Tibial artery (tissue), 4 donors: ENCODE measurements at regions not wholly inside any gene's neighbourhood (a gene's known extent, or its start where the extent isn't known, plus 50 kb on each side); places are given as distances from the start of the nearest gene placed in this dataset.
"Not testable (repeated sequence)": the region's sequence is repeated elsewhere in the genome, so short reads cannot be mapped to it uniquely, and the experiment has no call there.

ENCODE experiments used
- DNase-seq, 2 donors: peaks; one replicate each; pipeline ENCODE4 v3.0.0-alpha.2; 2019
- H3K27ac ChIP-seq, 2 donors: fragments of 200-600 bp; sonication (generic) in 1 of 2; 1 replicate in 1 of 2; 2 replicates in 1 of 2; pipeline ENCODE4 v1.5.1; 2018 to 2019; ENCODE audit warnings: mild to moderate bottlenecking in 1 of 2
- H3K27me3 ChIP-seq, 2 donors: fragments of 200-600 bp; sonication (generic) in 1 of 2; one replicate each; pipeline versions ENCODE4 v1.5.1 to v1.6.0; 2016 to 2019
- H3K36me3 ChIP-seq, 3 donors: fragments of 200-600 bp; sonication (generic) in 2 of 3; one replicate each; pipeline ENCODE4 v1.5.1; 2016 to 2019; ENCODE audit warnings: mild to moderate bottlenecking in 2 of 3
- H3K4me1 ChIP-seq, 4 donors: fragments of 200-600 bp; sonication (generic) in 2 of 4; 1 replicate in 3 of 4; 2 replicates in 1 of 4; pipeline ENCODE4 v1.5.1; 2016 to 2019
- H3K4me3 ChIP-seq, 2 donors: fragments of 200-600 bp; sonication (generic) in 1 of 2; 1 replicate in 1 of 2; 2 replicates in 1 of 2; pipeline ENCODE4 v1.5.1; 2018 to 2019; ENCODE audit warnings: mild to moderate bottlenecking in 2 of 2
- H3K9me3 ChIP-seq, 3 donors: fragments of 200-600 bp; sonication (generic) in 1 of 3; one replicate each; pipeline ENCODE4 v1.5.1; 2016 to 2019
- CTCF ChIP-seq, 2 experiments: fragments of 200-600 bp in 1 of 2; fragments of 450-650 bp in 1 of 2; IDR thresholded peaks; one replicate each; pipeline ENCODE4 v1.5.1; 2017 to 2019; ENCODE audit warnings: antibody characterized with exemption in 2 of 2, mild to moderate bottlenecking in 1 of 2, moderate library complexity in 1 of 2
- intact Hi-C: fragments of 100-400 bp; cut with DNase I; formaldehyde crosslinking; loops from one replicate; pipeline ENCODE4 v1.15.0; 2023; ENCODE audit warnings: low total_unique reads

GRCh38 chr18:34330308-34330707 is 105.6 kb upstream of the NOL4 start:
- H3K9me3 ChIP-seq: no peaks in the 10 kb centered on the region
- intact Hi-C loops: no loop called here
- H3K27ac ChIP-seq: no peak overlapping the region
- H3K27me3 ChIP-seq: no peaks in the 10 kb centered on the region
- no peak overlapping the region for H3K4me3 ChIP-seq
- TF ChIP-seq CTCF (IDR thresholded peaks at IDR 0.05): no peak
- no peaks in the 10 kb centered on the region for H3K4me1 ChIP-seq
- H3K36me3 ChIP-seq: no peaks in the 10 kb centered on the region
- no peak for DNase-seq

- H3K4me3 ChIP-seq, H3K36me3 ChIP-seq, H3K9me3 ChIP-seq, intact Hi-C loops, DNase-seq, H3K27ac ChIP-seq, H3K4me1 ChIP-seq, H3K27me3 ChIP-seq: not testable (repeated sequence)
Measured at GRCh38 chr18:34330907-34331306, 106.2 kb upstream of the NOL4 start.

- H3K4me3 ChIP-seq, H3K4me1 ChIP-seq, DNase-seq, H3K9me3 ChIP-seq, H3K36me3 ChIP-seq, H3K27ac ChIP-seq, intact Hi-C loops, H3K27me3 ChIP-seq: not testable (repeated sequence)
Measured at GRCh38 chr18:34331343-34331742, 106.6 kb upstream of the NOL4 start.

- H3K27ac ChIP-seq: no peak overlapping the region
- no peaks in the 10 kb centered on the region for H3K9me3 ChIP-seq
- H3K27me3 ChIP-seq: no peaks in the 10 kb centered on the region
- TF ChIP-seq CTCF (IDR thresholded peaks at IDR 0.05): no peak
- intact Hi-C loops: no loop called here
- H3K4me1 ChIP-seq: no peaks in the 10 kb centered on the region
- H3K4me3 ChIP-seq: no peak overlapping the region
- H3K36me3 ChIP-seq: no peaks in the 10 kb centered on the region
- no peak for DNase-seq
Measured at GRCh38 chr18:34339155-34339554, 114.4 kb upstream of the NOL4 start.

- Histone ChIP-seq H3K4me1 (no peaks in the 10 kb centered on the region), H3K4me3 (no peak overlapping the region), H3K27ac (no peak overlapping the region), H3K9me3 (no peaks in the 10 kb centered on the region), H3K36me3 (no peaks in the 10 kb centered on the region), H3K27me3 (no peaks in the 10 kb centered on the region)
- DNase-seq: no peak
- TF ChIP-seq CTCF (IDR thresholded peaks at IDR 0.05): no peak
- intact Hi-C loops: no loop called here
Measured at GRCh38 chr18:34342960-34343359, 118.2 kb upstream of the NOL4 start.

GRCh38 chr18:34345738-34346137 is 121.0 kb upstream of the NOL4 start:
- H3K4me3 ChIP-seq: no peak overlapping the region
- H3K27me3 ChIP-seq: no peaks in the 10 kb centered on the region
- H3K9me3 ChIP-seq: no peaks in the 10 kb centered on the region
- DNase-seq: no peak
- H3K4me1 ChIP-seq: no peaks in the 10 kb centered on the region
- intact Hi-C loops: no loop called here
- no peak overlapping the region for H3K27ac ChIP-seq
- H3K36me3 ChIP-seq: no peaks in the 10 kb centered on the region
- no peak for TF ChIP-seq CTCF (IDR thresholded peaks at IDR 0.05)

- Histone ChIP-seq H3K4me1 (peaks cover 0 to 10% (median 2%) of the 10 kb centered on the region in 4 donors), H3K36me3 (no peaks in the 10 kb centered on the region), H3K27ac (no peak overlapping the region), H3K4me3 (no peak overlapping the region), H3K9me3 (no peaks in the 10 kb centered on the region), H3K27me3 (no peaks in the 10 kb centered on the region)
- no peak for TF ChIP-seq CTCF (IDR thresholded peaks at IDR 0.05)
- no peak for DNase-seq
- intact Hi-C loops: no loop called here
Measured at GRCh38 chr18:34350778-34351177, 126.1 kb upstream of the NOL4 start.
